ENCODE measurements at regions not wholly inside any gene's neighbourhood (a gene's known extent, or its start where the extent isn't known, plus 50 kb on each side); places are given as distances from the start of the nearest gene placed in this dataset.

GRCh38 chr20:50282592-50283241 lies 92.1 kb downstream of the CEBPB start:
- H3K4me3 ChIP-seq (ENCODE audit: low read depth, low read length) = no peak overlapping the region
- TF ChIP-seq CTCF (IDR thresholded peaks at IDR 0.05; ENCODE audit: low read depth, low read length) = no peak

- no peak for TF ChIP-seq CTCF (IDR thresholded peaks at IDR 0.05; ENCODE audit: low read depth, low read length)
- H3K4me3 ChIP-seq (ENCODE audit: low read depth, low read length) = no peak overlapping the region
Measured at GRCh38 chr20:50283370-50283769, 92.7 kb downstream of the CEBPB start.

- H3K4me3 ChIP-seq (ENCODE audit: low read depth, low read length) = no peak overlapping the region
- TF ChIP-seq CTCF (IDR thresholded peaks at IDR 0.05; ENCODE audit: low read depth, low read length) = no peak
Measured at GRCh38 chr20:50283922-50284810, 93.5 kb downstream of the CEBPB start.

GRCh38 chr20:50284811-50285375 lies 94.3 kb downstream of the CEBPB start:
- no peak overlapping the region for H3K4me3 ChIP-seq (ENCODE audit: low read depth, low read length)
- TF ChIP-seq CTCF (IDR thresholded peaks at IDR 0.05; ENCODE audit: low read depth, low read length) = no peak

GRCh38 chr20:50285376-50286173 lies 94.9 kb downstream of the CEBPB start:
- no peak overlapping the region for H3K4me3 ChIP-seq (ENCODE audit: low read depth, low read length)
- no peak for TF ChIP-seq CTCF (IDR thresholded peaks at IDR 0.05; ENCODE audit: low read depth, low read length)

- no peak for TF ChIP-seq CTCF (IDR thresholded peaks at IDR 0.05; ENCODE audit: low read depth, low read length)
- no peak overlapping the region for H3K4me3 ChIP-seq (ENCODE audit: low read depth, low read length)
Measured at GRCh38 chr20:50286174-50286511, 95.5 kb downstream of the CEBPB start.

Measured in WI38 (cell line).